NCI-H128 (cell line): ENCODE measurements at regions not wholly inside any gene's neighbourhood (a gene's known extent, or its start where the extent isn't known, plus 50 kb on each side); places are given as distances from the start of the nearest gene placed in this dataset.

Experiments
- DNase-seq: peaks from one replicate; lab custom pipeline; 2025; ENCODE audit not compliant: unreplicated experiment; lab: John Stamatoyannopoulos, UW

- no peak for DNase-seq
These were observed 344.2 kb downstream of the GRIA2 start for GRCh38 chr4:157564771-157565170.

DNA sequence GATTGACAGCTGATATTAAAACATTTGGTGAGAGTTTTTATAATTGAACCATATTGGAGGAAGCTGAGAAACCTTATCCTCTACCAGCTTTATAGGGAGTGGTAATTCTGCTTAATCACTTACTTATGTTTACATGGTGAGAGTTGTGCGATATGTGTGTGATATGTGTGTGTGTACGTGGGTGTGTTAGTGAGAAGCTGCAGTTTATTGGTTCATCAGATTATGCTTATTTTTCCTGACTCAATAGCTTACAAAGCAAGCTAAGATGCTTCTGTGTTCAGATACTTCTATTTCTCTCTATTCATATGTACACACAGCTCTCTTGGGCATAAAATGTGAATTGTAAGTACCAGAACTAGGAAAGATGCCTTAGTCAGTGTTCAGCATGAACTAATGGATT is 343.7 kb downstream of the GRIA2 start:
- DNase-seq: no peak

DNA sequence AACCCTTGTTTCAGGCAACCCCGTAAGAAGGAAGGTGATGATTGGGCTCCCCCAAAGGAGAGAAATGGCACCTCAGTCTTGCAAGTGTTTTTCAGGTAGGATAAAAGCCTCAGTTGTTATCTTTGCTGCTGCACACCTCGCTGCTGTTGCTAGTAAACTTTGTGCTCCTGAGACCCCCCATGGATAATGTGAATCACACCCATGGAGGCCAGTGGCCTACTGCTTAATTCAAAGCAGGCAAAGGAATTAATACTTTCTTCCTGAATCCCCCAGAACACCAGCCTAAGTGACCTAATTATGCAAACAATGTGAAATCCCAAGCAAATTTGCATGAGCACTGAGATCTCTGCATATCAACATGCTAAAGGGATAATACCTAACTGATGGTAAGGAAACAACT is 337.5 kb downstream of the GRIA2 start:
- no peak for DNase-seq

- DNase-seq: no peak
These were observed 329.5 kb downstream of the GRIA2 start for GRCh38 chr4:157550028-157550427.

- DNase-seq: no peak
These were observed 307.4 kb downstream of the GRIA2 start for GRCh38 chr4:157527954-157528353.

GRCh38 chr4:157521906-157522305 is 301.4 kb downstream of the GRIA2 start:
- no peak for DNase-seq

DNA sequence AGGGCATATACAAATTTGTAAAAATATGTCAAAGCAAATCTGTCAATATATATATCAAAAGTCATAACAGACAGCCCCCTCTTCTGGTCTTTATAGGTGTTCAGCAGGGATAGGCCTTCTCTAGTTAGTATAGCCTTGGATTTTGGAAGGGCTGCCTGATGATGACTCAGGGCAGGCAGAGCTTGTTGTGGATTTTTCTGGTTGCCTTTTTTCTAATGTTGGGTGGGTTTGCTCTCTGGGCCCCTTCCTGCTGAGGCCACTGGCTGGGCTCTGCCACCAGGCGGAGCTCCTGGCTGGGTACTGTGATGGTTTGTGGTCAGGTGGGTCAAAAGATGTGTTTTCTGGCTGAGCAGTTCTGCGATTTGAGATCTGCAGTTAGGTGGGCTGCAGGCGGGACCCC is 294.2 kb downstream of the GRIA2 start:
- DNase-seq: no peak

GRCh38 chr4:157509341-157509740 is 288.8 kb downstream of the GRIA2 start:
- no peak for DNase-seq

GRCh38 chr4:157502656-157503055 is 282.1 kb downstream of the GRIA2 start:
- DNase-seq: no peak

DNA sequence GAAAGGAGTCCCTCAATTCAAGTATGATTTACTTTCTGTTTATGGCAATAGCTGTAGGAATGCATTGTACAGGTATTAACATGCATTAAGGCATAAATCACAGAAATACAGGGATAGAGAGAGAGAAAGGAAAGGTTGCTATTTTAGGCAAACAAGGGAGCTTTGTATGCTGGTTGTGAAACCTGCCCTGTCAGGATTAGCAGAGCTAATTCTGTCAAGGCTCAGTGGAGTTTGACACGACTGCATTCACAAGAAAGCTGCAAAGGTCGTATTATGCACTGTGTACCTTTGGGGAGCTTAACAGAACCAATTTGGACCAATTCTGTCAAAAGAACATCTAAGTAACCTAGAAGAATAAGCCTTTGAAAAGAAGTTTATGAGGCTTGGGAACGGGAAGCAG is 239.3 kb downstream of the GRIA2 start:
- DNase-seq: no peak

DNA sequence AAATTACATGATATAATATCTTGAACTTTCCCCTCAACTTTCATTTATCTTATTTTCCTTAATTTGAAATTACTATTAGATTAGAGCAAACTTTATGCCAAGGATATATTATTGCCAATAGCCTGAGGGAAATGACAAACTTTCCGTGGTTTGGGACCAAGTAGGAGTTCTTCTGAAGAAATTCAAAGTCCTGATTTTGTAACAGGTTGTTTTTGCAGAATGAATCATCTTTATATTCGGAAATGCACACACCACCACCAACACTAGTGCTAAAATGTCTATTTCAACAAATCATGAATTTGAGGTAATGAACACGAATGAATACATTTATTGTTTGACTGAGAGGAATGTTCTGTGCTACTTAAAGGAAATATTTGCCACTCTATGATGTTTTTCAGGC is 226.7 kb downstream of the GRIA2 start:
- DNase-seq: no peak

GRCh38 chr4:157444014-157444413 is 223.5 kb downstream of the GRIA2 start:
- no peak for DNase-seq

GRCh38 chr4:157443537-157443936 is 223.0 kb downstream of the GRIA2 start:
- no peak for DNase-seq

DNA sequence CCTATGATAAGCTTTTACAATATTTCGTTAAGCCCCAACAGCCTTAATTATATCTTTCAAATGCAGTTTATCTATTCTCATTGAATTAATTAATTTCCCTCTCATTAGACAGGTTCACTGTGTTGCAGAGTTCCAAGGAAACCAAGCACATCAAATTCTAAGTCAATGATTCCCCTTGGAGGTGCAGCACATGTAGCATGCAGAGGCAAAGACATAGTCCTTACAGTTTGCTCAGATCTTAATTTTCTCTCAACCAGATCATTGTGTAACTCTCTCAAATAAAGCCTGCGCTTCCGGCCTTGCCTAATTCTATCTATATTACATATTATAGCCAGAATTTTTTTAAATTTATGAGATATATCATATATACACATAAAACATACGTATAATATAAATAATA is 205.4 kb downstream of the GRIA2 start:
- no peak for DNase-seq

- no peak for DNase-seq
These were observed 203.0 kb downstream of the GRIA2 start for GRCh38 chr4:157423526-157424020.

DNA sequence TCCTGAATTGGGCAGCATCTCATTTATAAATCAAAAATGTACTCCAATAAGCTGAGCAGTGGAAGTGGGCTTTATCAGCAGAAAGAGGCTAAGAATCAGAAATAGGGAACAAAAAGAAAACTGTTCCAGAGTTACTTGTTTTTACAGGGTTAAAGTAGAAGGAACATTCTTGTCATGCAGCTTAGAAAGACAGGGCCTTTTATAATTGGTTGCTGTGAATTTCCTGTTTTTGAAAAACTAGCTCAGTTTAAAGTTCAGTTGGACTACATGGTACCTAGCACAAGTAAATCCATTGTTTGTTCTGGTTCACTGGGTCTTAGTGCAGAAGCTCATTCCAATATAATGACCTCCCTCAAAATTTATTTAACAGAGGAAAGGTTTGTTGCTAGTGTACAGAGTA is 200.8 kb downstream of the GRIA2 start:
- DNase-seq: no peak
